ENCODE measurements at regions not wholly inside any gene's neighbourhood (a gene's known extent, or its start where the extent isn't known, plus 50 kb on each side); places are given as distances from the start of the nearest gene placed in this dataset.
"Not testable (repeated sequence)": the region's sequence is repeated elsewhere in the genome, so short reads cannot be mapped to it uniquely, and the experiment has no call there.

- Histone ChIP-seq H3K27me3 (replicated peaks; ENCODE audit: insufficient read depth, low read depth, low read length, poor library complexity) (no peaks in the 10 kb centered on the region), H3K36me3 (ENCODE audit: insufficient read depth, low read length, poor library complexity, severe bottlenecking) (no peaks in the 10 kb centered on the region), H3K4me1 (ENCODE audit: insufficient read depth, low read length, poor library complexity, severe bottlenecking) (no peaks in the 10 kb centered on the region), H3K9me3 (ENCODE audit: low read depth, low read length, poor library complexity, severe bottlenecking) (no peaks in the 10 kb centered on the region), H3K27ac (ENCODE audit: low read depth, low read length, poor library complexity, severe bottlenecking) (no peak overlapping the region), H3K4me3 (ENCODE audit: low read depth, low read length, poor library complexity, severe bottlenecking) (no peak overlapping the region)
- ChIA-PET POLR2A (ENCODE audit: low non-redundant PET) (no interaction called here), CTCF (no interaction called here)
- intact Hi-C loops (cut with micrococcal nuclease; ENCODE audit: unreplicated experiment), result no loop called here
- TF ChIP-seq EZH2 (IDR thresholded peaks at IDR 0.05; ENCODE audit: borderline replicate concordance, low read depth, low read length, poor library complexity, severe bottlenecking), result no peak
- TF ChIP-seq, protein P1, sequence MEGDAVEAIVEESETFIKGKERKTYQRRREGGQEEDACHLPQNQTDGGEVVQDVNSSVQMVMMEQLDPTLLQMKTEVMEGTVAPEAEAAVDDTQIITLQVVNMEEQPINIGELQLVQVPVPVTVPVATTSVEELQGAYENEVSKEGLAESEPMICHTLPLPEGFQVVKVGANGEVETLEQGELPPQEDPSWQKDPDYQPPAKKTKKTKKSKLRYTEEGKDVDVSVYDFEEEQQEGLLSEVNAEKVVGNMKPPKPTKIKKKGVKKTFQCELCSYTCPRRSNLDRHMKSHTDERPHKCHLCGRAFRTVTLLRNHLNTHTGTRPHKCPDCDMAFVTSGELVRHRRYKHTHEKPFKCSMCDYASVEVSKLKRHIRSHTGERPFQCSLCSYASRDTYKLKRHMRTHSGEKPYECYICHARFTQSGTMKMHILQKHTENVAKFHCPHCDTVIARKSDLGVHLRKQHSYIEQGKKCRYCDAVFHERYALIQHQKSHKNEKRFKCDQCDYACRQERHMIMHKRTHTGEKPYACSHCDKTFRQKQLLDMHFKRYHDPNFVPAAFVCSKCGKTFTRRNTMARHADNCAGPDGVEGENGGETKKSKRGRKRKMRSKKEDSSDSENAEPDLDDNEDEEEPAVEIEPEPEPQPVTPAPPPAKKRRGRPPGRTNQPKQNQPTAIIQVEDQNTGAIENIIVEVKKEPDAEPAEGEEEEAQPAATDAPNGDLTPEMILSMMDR (conservative IDR thresholded peaks at IDR 0.05; ENCODE audit: low read depth, low read length), result no peak
- DNase-seq (ENCODE audit: low spot score), result no peak
- BruUV-seq (replicated peaks), result no TSS peak
These were observed 105.4 kb upstream of the TLK1 start for GRCh38 chr2:171266102-171266501.

DNA sequence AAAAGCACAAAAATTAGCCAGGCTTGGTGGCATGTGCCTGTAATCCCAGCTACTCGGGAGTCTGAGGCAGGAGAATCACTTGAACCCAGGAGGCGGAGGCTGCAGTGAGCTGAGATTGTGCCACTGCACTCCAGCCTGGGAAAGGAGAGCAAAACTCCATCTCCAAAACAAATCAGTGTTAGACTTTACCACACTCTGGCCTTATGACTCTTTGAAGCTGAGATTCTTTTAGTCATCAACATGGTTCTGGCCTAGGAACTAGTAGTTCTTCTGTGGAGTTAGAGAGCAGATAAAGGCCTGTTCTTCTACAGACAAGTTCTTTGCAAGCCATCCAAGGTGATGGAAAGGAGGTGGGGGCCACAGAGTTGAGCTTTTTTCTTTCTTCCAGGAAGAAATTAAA lies 100.8 kb upstream of the TLK1 start:
- CTCF ChIA-PET; H3K9me3 ChIP-seq (ENCODE audit: low read depth, low read length, poor library complexity, severe bottlenecking); H3K27me3 ChIP-seq (replicated peaks; ENCODE audit: insufficient read depth, low read depth, low read length, poor library complexity); H3K4me1 ChIP-seq (ENCODE audit: insufficient read depth, low read length, poor library complexity, severe bottlenecking); intact Hi-C loops (cut with micrococcal nuclease; ENCODE audit: unreplicated experiment); H3K36me3 ChIP-seq (ENCODE audit: insufficient read depth, low read length, poor library complexity, severe bottlenecking); BruUV-seq (replicated peaks); DNase-seq (ENCODE audit: low spot score); H3K27ac ChIP-seq (ENCODE audit: low read depth, low read length, poor library complexity, severe bottlenecking); H3K4me3 ChIP-seq (ENCODE audit: low read depth, low read length, poor library complexity, severe bottlenecking): not testable (repeated sequence)
- POLR2A ChIA-PET (ENCODE audit: low non-redundant PET), result interaction anchor here (0.6 kb wide), 1 partner anchor 238 kb away, joined by 3 read pairs; no protein-coding TSS in a partner anchor

GRCh38 chr2:171260471-171261424 lies 100.1 kb upstream of the TLK1 start:
- DNase-seq (ENCODE audit: low spot score), result peak; percentile 9
- no peak overlapping the region for H3K27ac ChIP-seq (ENCODE audit: low read depth, low read length, poor library complexity, severe bottlenecking)
- ChIA-PET CTCF (no interaction called here), POLR2A (ENCODE audit: low non-redundant PET) (interaction anchor here (0.6 kb wide), 1 partner anchor 237 kb away, joined by 3 read pairs; no protein-coding TSS in a partner anchor)
- H3K4me1 ChIP-seq (ENCODE audit: insufficient read depth, low read length, poor library complexity, severe bottlenecking), result no peaks in the 10 kb centered on the region
- intact Hi-C loops (cut with micrococcal nuclease; ENCODE audit: unreplicated experiment), result no loop called here
- H3K9me3 ChIP-seq (ENCODE audit: low read depth, low read length, poor library complexity, severe bottlenecking), result no peaks in the 10 kb centered on the region
- no peaks in the 10 kb centered on the region for H3K36me3 ChIP-seq (ENCODE audit: insufficient read depth, low read length, poor library complexity, severe bottlenecking)
- no peaks in the 10 kb centered on the region for H3K27me3 ChIP-seq (replicated peaks; ENCODE audit: insufficient read depth, low read depth, low read length, poor library complexity)
- TF ChIP-seq, protein P1 (conservative IDR thresholded peaks at IDR 0.05; ENCODE audit: low read depth, low read length), result no peak
- no peak for TF ChIP-seq EZH2 (IDR thresholded peaks at IDR 0.05; ENCODE audit: borderline replicate concordance, low read depth, low read length, poor library complexity, severe bottlenecking)
- BruUV-seq (replicated peaks), result no TSS peak
- H3K4me3 ChIP-seq (ENCODE audit: low read depth, low read length, poor library complexity, severe bottlenecking), result no peak overlapping the region

Measured in A673 (cell line).